ENCODE measurements at regions not wholly inside any gene's neighbourhood (a gene's known extent, or its start where the extent isn't known, plus 50 kb on each side); places are given as distances from the start of the nearest gene placed in this dataset.

DNA sequence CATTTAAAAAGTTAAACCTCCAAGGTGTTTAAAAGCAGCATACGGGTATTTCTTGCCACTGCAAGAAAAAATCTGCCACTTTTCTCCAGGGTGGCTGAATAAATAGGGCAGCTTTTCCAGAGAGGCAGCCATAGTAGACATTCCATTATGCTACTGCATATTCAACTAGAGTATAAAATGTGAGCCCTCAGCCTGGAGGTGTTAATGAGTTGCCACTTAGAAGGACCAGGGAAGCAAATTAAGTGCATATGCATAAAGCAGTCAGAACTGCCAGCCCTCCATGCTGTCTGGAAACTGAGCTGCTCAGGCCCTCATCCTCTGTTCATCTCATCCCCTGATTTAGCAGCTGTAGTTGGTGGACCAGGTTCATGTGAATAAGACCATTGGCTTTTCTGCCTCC, 99.4 kb downstream of the DIRAS3 start:
- no peaks in the 10 kb centered on the region for H3K36me3 ChIP-seq
- H3K4me3 ChIP-seq: no peak overlapping the region
- TF ChIP-seq, protein P1, sequence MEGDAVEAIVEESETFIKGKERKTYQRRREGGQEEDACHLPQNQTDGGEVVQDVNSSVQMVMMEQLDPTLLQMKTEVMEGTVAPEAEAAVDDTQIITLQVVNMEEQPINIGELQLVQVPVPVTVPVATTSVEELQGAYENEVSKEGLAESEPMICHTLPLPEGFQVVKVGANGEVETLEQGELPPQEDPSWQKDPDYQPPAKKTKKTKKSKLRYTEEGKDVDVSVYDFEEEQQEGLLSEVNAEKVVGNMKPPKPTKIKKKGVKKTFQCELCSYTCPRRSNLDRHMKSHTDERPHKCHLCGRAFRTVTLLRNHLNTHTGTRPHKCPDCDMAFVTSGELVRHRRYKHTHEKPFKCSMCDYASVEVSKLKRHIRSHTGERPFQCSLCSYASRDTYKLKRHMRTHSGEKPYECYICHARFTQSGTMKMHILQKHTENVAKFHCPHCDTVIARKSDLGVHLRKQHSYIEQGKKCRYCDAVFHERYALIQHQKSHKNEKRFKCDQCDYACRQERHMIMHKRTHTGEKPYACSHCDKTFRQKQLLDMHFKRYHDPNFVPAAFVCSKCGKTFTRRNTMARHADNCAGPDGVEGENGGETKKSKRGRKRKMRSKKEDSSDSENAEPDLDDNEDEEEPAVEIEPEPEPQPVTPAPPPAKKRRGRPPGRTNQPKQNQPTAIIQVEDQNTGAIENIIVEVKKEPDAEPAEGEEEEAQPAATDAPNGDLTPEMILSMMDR (IDR thresholded peaks at IDR 0.05): no peak
- no peak for DNase-seq
- no peak overlapping the region for H3K27ac ChIP-seq
- no peaks in the 10 kb centered on the region for H3K4me1 ChIP-seq
- ATAC-seq: no peak
- no peaks in the 10 kb centered on the region for H3K9me3 ChIP-seq
- no peaks in the 10 kb centered on the region for H3K27me3 ChIP-seq (ENCODE audit: low read depth)
- intact Hi-C loops (cut with DNase I): no loop called here

DNA sequence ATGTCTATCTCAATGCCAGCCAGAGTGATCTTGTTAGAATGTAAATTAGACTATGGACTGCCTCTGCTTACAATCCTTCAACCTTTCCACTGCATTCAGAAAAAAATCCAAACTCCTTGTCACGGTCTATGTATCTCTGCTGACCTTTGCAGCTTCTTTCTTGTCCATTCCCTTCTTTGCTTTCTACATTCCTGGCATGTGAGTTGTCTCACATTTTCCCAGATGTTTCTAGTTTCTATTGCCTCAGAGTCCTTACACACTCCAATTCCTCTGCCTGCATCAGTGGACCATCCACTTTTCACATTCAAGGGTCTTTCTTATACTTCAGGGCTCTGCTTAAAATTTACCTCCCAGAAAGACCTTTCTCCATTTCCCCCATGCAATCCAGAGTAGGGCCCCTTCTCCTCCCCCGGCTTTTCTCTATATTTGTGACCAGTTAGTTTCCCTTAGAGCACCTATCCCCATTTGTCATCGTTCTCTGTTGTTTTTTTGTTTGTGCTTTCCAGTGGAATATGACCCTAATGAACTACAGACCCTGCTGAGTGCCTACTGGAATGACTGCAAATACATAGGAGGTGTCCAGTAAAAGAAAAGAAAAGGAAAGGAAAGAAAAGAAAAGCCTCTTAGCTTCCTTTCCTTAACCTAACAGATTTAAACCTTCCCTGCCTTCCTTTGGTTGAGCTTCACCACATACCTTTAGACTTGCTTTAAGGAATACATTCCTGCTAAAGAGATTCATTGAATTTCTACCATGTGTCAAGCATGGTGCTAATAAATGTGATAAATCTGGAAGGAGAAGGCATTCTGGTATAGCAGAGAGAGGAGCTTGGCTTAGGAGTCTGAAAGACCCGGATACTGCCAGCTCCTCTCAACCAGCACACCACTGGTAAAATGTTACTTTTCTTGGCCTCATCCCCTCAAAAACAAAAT, 102.0 kb downstream of the DIRAS3 start:
- no peaks in the 10 kb centered on the region for H3K36me3 ChIP-seq
- no peak for ATAC-seq
- H3K9me3 ChIP-seq: no peaks in the 10 kb centered on the region
- DNase-seq: no peak
- no peaks in the 10 kb centered on the region for H3K4me1 ChIP-seq
- no peaks in the 10 kb centered on the region for H3K27me3 ChIP-seq (ENCODE audit: low read depth)
- no peak overlapping the region for H3K27ac ChIP-seq
- no peak overlapping the region for H3K4me3 ChIP-seq
- TF ChIP-seq, protein P1 (IDR thresholded peaks at IDR 0.05): no peak
- intact Hi-C loops (cut with DNase I): no loop called here

DNA sequence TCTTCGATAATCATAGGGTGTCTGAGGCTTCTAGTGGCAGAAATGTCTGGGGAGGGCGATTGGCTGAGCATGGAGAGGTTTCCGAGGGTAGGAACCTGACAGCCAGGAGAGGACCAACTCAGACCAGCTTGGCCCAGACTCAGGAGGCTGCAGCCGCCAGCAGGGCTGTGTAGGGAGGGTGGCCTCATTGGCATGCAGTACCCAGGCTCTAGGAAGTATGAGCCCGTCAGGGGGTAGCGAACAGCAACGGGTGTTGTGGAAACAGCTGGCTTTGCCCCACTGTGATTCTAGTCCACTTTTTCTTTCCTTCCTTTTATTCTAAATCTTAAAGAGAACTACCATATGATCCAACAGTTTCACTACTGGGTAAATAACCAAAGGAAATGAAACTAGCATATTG, 103.3 kb downstream of the DIRAS3 start:
- Histone ChIP-seq H3K4me1 (no peaks in the 10 kb centered on the region), H3K9me3 (no peaks in the 10 kb centered on the region), H3K27me3 (ENCODE audit: low read depth) (no peaks in the 10 kb centered on the region), H3K36me3 (no peaks in the 10 kb centered on the region), H3K27ac (no peak overlapping the region), H3K4me3 (no peak overlapping the region)
- ATAC-seq (no peak), DNase-seq (no peak)
- intact Hi-C loops (cut with DNase I): no loop called here
- TF ChIP-seq, protein P1 (IDR thresholded peaks at IDR 0.05): no peak

DNA sequence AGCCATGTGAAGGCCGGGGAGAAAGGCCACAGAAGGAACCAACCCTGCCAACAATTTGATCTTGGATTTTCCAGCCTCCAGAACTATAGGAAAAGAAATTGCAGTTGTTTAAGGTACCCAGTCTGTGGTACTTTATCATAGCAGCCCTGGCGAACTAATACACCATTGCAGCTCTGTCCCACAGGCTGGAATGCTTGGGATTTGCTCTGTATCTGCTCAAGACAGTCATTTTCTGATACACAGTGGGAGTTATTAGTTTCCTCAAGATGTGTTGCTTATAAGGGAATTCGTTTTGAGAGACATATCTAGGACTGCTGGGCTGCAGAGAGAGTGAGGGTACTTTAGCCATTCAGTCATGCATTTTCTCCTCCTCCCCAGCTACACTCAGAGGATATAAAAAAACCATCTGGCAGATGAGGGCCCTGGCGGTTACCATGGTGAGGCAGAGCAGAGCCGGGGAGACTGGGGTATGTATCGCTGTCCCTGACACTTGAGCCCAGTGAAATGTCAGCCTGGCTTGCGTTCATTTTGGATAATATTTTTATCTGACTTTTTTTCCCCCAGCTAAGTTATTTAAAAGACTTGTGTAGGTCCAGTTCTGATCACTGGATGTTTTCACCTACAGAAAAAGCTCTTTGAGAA, 104.6 kb downstream of the DIRAS3 start:
- no peak overlapping the region for H3K27ac ChIP-seq
- peak in 1 of 2 donors; percentile 19 for ATAC-seq
- no peak overlapping the region for H3K4me3 ChIP-seq
- TF ChIP-seq, protein P1 (IDR thresholded peaks at IDR 0.05): no peak
- no peak for DNase-seq
- H3K9me3 ChIP-seq: no peaks in the 10 kb centered on the region
- H3K36me3 ChIP-seq: no peaks in the 10 kb centered on the region
- no peaks in the 10 kb centered on the region for H3K27me3 ChIP-seq (ENCODE audit: low read depth)
- intact Hi-C loops (cut with DNase I): no loop called here
- H3K4me1 ChIP-seq: no peaks in the 10 kb centered on the region

DNA sequence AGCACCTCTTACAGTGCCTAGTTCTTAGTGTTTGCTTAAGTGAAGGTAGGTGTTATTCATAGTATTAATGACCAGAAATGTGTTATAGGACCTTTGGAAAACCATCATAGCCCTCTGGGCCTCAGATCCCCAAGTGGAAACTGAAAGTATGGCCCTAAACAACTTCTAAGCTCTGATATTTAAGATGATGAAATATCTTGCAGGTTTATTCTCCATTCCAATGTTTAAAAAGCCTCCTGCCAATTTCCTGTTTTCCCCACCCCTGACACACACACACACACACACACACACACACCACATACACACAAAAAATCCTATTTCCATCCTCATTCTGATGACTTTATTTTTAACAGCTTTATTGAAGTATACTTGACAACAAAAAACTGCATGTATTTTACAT, 108.2 kb downstream of the DIRAS3 start:
- TF ChIP-seq, protein P1 (IDR thresholded peaks at IDR 0.05): no peak
- Histone ChIP-seq H3K27ac (no peak overlapping the region), H3K4me1 (no peaks in the 10 kb centered on the region), H3K9me3 (no peaks in the 10 kb centered on the region), H3K4me3 (no peak overlapping the region), H3K27me3 (ENCODE audit: low read depth) (no peaks in the 10 kb centered on the region), H3K36me3 (no peaks in the 10 kb centered on the region)
- ATAC-seq (no peak), DNase-seq (no peak)
- intact Hi-C loops (cut with DNase I): no loop called here
